D341Med (cell line): ENCODE measurements at regions not wholly inside any gene's neighbourhood (a gene's known extent, or its start where the extent isn't known, plus 50 kb on each side); places are given as distances from the start of the nearest gene placed in this dataset.
"Not testable (repeated sequence)": the region's sequence is repeated elsewhere in the genome, so short reads cannot be mapped to it uniquely, and the experiment has no call there.

Experiments
- DNase-seq: peaks from one replicate; pipeline ENCODE4 v3.0.0; 2012; ENCODE audit warnings: low spot score

DNA sequence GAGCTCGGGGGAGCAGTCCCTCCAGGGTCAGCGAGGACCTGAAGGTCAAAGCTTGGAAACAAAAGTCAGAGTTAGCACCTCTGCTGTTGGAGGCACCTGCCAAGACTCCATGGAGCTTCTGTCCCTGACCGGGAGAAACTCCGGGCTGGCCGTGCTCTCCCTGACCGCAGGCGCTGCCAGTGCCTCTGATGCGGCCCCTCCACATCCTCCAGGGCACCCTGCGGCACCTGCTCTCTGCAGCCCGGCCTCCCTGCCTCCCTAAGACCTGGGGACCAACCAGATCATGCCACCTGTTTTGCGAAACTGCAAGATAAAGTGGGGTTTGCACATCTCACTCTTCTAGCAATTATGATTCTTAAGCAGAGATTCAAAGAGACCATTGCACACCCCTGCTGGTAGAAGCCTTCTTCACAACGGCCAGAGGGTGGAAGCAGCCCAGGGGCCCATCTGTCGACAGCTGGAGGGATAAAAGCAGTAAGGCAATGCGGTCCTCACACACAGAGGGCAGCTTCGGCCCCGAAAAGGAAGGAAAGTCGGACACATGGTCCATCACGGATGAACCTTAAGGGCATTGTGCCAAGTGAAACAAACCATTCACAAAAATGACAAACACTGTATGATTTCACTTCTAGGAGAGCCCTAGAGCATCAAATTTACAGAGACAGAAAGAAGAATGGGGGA, 477.1 kb downstream of the BRD1 start:
- no peak for DNase-seq

DNA sequence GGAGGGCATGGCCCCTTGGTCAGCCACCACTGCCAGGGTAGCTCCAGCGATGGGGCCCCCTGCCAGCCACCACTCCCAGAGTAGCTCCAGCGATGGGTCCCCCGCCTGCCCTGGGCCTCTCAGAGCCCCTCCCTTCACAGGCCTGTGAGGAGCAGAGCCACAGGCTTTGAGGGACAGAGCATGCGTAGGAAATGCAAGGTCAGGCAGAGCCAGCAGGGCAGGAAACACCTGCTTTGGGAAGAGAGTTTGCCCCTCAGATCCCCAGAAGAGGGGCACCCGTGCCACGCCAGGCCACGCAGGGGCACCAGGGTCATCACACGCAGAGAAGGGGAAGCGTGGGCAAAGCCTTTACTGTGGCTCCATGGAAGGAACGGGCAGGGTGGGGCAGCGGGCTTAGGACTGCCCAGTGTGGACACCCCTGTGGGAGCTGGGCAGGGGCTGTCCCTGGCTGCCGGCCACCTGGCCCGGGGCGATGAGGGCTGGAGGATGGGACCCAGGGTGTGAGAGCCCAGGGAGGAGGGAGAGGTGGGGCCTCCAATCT, 477.8 kb downstream of the BRD1 start:
- no peak for DNase-seq

DNA sequence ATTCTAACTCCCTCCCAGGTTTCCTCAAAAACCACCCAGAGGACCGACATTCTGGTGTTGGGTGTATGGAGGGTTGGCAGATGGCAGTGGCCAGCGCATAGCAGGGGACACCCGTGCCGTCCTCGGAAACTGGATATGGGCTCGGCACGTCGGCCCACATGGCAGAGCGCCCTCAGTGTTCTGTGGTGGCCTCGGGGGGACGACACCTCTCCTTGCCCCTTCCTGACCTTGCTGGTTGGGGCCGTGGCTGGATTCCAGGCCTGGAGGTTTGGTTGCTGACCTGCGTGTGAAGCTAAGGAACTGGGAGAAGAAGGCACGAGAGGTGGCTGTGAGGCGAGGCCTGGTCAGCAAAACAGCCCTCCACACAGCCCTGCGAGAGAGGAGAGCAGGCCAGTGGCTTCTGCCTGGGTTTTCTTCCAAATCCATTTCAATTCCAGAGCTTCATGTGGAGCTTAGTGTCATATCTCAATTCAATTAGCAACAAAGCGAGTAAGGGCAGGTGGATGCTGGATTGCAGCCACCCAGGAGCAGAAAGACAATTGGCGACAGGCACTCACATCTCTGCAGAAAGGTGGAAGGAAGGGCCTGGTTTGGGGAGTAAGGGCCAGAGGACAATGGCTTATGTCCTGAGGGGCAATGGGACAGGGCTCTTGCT, 478.4 kb downstream of the BRD1 start:
- DNase-seq = no peak

DNA sequence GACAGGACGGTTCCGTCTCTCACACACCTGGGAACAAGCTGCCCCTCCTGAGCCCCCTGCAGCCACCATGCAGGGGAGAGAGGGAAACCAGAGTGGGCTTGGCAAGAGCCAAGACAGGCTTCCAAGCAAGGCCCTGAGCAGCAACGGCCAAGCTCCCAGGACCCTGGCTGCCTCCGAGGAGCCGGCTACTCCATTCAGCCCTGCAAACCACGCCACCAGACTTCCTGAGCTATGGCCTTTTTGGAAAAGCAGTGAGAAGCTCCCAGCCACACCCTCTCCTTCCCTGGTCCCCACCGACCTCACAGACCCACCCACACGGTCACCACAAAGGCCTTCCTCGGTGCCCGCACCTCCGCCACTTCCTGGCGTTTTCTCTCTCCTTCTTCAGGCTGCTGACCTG, 479.0 kb downstream of the BRD1 start:
- no peak for DNase-seq

DNA sequence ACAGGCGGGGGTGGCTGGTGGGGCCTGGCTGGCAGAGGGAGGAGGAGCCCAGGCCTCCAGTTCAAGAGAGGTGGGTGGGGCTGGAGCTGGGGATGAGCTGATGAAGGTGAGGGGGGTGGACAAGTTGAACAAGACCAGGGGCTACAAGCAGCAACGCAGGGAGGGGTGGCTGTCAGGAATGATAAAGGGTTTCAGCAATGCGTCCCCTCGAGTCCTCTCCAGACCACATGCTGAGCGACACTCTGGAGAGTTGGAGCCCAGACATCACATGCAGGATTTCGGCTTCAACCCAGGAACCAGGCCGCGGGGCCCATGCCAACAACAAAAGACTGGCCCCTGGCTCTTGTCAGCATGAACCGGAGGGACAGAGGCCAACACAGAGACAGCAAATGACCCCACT, 480.3 kb downstream of the BRD1 start:
- no peak for DNase-seq

DNA sequence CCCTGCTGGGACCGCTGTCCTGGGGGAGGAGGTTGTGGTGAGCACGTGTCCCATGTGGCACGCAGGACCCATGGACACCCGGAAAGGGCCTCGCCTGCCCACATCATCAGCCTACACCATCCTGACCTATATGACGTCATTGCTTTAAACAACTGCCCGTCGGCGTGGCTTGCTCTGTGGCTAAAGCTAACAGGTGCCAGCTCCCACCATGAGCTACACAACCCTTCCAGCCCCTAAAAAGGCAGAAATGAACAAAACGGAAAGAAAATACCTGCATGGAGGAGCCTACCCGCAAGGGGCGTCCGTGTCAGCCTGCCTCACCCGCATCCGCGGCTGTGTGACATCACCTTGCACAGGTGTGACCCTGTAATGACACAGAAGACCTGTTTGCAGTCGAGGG, 481.8 kb downstream of the BRD1 start:
- peak; percentile 9 for DNase-seq

DNA sequence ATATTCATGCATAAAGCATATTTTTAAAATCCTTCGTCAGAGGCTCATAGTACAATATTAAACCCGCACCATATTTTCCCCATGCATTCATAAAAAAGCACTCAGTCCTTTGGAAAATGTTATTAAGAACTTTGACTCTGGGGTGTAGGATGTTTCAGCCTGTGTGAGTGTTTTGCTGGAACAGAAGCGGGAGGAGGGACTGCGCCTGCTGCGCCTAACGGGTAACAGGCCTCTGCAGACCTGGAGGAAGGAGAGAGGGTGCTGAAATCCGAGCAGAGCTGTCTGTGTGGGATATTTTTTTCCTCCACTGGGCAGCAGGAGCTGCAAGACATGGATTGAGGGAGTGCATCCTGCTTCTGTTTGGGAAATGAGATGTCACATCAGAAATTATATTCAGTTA, 483.0 kb downstream of the BRD1 start:
- no peak for DNase-seq

DNA sequence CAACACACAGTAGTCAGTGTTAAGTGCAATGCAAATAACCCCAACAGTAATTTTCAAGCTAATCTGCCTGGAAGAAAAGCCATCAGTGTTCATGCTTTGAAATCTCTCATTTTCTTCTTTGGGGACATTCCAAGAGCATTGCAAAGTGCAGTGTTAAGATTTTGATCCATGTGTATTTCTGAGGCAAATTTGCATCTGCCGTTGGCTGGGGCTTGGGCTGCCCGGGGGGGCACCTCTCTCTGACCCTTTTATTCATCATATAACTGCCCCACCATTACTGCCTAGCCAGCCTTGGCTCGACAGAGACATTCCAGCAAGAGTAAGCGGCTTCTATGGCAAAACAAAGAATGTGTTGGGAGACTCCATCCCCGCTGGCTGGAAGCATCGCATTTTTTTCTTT, 483.5 kb downstream of the BRD1 start:
- no peak for DNase-seq

DNA sequence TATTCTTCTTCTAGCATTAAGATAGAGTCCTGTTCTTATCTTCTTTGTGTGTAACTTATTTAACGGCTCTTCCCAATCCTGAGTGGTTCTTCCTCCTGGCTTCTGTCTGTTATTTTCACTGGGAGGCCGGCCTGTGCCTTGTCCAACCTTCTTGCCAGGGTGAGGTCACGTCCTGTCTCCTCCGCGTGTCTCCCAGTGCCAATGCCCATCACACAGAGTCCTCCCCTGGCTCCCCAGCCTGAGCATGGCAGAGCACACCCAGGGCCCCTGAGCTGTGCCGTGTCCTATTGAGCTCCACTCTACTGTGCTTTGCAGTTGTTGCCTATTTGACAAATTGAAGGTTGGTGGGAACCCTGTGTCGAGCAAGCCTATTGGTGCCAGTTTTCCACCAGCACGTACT, 487.3 kb downstream of the BRD1 start:
- no peak for DNase-seq

DNA sequence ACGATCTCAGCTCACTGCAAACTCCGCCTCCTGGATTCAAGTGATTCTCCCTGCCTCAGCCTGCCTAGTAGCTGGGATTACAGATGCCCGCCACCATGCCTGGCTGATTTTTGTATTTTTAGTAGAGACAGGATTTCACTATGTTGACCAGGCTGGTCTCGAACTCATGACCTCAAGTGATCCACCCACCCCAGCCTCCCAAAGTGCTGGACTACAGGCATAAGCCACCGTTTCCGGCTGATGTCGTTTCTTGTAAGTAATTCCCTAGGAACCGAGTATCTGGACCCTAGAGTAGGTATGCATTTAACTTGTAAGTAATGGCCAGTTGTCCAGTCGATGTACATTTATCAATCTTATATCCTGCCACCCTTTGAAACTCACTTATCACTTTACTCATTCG, 491.2 kb downstream of the BRD1 start:
- DNase-seq = not testable (repeated sequence)

DNA sequence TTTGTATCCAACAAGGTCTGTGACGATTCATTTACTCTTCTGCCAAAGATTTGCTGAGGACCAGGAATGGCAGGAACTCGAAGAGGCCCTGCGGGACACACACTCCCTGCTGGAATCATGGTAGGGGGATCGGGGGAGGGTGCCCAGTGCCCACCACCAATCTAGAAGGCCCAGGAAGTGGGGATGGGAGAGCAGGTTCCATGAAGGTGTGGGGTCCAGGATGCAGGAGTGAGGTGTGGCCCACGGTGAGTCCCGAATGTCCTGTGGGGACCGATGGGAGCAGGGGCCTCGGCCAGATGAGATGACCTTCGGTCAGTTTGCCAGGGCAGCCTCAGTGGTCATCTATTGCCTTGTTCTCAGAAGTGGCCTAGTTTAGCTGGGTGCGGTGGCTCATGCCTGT, 492.7 kb downstream of the BRD1 start:
- DNase-seq = no peak

DNA sequence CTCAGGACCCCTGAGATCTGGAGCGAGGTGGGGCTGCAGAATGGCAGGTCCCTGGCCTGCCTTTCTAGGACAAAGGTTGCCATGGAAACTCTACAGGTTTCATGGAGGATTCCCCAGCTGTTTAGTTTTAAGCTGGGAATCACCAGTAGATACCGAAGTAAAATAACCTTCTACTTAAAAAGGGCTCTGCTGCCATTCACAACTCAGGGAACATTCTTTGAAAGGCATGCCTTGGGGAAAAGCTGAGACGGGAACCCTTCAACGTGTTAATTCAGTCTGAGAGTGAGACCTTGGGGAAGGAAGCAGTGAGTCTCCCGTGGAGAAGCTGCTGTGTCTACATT, 493.3 kb downstream of the BRD1 start:
- DNase-seq = no peak

DNA sequence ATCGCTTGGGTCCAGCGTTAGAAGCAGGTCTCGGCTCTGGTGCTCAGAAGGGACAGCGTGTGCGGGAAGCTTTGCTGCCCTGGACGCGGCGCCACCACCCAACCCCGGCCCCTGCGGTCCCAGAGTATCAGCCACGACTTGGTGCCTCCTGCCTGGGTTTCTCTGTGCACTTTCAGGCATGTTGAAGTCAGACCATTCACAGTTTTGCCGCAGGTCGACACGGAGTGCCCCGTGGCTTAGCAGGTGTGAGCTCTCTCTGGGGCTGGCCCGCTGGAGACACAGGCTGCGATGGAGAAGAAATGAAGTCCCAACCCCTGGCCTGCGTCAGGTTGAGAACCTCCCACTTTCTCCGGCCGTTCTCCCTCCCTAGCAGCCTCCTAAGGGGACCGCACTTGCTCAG, 494.5 kb downstream of the BRD1 start:
- DNase-seq = no peak

DNA sequence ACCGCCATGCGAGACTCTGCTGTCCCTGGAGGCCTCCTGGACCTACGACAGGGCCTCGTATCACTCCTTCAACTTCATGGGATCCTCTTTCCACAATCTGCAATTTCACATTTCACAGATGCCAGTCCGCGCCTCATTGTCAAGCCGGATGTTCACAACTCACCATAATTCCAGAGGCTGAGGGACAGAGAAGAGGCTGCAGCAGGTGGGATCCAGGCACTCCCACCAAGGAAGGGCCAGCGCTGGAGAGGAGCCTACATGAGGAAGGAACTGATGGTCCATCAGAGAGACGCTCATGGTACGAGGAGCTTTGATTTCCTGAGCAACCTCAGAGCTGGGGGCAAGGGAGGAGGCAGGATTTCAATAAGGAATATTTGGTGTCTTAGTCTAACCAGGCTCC, 495.0 kb downstream of the BRD1 start:
- DNase-seq = no peak

DNA sequence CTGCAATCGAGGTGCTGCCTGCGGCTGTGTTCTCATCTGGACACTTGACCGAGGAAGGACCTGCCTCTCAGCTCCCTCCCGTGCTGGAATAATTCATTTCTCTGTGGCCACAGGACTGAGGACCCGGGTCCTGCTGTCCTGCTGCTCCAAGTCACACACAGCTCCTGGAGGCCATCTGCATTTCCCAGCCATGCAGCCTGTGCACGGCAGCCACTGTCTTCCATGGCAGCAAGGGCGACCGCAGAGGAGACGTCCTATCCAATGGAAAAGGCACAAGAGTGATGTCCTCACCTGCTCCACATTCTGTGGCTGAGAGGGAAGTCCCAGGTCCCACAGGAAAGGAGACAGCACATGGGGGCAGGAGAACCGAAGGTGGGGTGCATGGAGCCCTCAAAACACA, 495.8 kb downstream of the BRD1 start:
- no peak for DNase-seq

DNA sequence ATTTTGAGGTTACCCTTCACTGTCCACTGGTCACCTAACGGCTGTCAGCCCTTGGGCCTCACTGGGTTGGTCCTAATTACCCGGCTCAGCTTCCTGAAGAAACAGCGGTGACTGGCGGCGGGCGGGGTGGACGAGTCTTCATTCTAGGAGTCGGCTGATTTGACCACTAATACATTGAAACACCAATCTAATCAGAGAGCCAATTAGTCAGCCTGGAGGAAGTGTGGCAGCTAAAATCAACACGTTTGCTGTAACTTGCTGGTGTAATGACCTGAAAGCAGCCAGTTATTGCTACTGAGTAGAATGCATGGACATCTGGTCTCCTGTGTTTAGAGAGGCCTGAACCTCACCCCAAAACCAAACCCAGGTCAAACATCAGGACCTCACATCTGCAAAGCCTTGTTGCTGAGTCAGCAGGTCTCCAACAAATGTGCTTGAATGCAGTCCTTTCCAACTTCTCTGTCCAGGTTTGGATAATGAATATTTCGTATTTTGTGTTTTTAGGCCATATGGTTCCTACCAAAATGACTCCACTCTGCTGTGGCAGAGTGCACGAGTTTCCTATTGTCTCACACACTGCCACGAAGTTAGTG, 496.4 kb downstream of the BRD1 start:
- no peak for DNase-seq

DNA sequence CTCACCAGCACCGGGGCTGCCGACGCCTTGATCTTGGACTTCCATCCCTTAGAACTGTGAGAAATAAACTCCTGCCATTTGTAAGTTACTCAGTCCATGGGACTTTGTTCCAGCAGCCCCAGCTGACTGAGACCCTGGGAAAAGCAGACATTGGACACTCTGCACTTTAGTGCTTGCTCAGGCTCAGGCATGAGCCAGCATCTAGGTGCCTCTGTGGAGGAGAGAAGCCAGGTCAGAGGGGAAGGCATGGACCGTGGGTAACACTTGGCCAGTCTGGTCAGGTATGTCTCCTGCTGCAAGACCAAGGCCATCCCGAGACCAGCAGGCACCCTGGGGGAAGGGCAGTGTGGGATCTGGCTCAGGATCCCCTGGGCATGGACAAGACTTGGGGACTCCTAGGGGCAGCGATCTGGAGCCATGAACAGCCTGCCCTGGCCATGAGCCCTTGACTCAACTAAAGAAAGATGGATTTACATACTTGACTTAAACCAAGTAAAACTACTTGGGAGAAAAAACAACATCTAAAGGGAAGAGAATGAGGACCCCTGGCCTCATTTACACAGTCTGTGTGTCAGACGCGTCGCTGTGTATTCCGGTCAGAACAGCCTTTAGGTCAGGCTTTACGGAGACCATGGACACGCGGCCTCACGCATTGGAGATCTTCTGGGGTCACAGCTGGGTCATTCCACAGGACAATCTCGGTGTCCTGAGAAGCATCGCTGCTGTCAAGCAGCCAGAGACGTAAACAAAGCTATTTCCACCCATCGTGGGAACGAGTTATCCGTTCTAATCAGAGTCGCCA, 497.1 kb downstream of the BRD1 start:
- DNase-seq = no peak

DNA sequence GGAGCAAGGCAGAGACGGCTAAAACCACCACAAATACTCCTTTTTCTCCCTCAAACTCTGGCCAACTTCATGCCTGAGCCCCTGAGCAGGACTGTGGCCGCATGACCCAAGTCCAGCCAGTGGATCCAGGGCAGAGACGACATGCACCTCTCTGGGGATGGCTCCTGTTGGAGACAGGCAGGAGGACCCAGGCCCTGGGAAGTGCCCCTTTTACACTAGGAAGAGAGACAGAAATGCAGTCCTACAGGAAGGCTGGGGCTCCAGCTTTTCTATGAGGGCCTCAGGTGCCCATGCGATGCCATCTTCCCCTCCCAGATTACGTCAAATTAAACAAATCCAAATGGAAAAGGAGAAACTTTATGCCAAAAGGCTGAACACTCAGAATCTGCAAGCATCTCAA, 498.0 kb downstream of the BRD1 start:
- DNase-seq = no peak

DNA sequence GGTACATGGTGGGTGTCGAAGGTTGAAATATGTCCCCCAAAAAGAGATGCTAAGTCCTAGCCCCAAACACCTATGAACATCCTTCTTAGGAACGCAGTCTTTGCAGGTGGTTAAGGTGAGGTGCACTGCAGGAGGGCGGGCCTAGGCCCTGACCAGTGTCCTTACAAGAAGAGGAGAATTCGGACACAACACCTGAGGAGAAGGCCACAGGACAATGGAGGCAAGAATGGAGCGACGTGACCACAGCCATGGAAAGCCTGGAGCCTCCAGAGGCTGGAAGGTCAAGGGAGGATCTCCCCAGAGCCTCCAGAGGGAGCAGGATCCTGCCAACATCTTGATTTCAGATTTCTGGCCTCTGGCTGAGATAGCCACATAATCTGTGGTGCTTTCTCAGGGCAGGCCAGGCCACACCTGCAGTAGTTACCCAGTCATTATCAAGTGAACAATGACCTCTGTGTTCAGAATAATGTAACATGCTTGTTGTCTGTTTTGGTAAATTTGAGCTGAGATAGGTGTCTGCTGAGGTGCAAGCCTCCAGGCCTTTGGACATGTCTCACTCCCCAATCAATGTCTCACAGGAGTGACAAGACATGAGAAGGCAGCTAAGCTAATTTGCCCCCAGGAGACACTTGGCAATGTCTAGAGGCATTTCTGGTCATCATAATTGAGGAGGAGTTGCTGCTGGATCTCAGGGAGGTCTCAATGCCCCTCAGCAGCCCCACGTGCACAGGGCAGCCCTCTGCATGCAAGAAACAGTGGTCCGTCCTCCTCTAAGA, 498.9 kb downstream of the BRD1 start:
- no peak for DNase-seq

DNA sequence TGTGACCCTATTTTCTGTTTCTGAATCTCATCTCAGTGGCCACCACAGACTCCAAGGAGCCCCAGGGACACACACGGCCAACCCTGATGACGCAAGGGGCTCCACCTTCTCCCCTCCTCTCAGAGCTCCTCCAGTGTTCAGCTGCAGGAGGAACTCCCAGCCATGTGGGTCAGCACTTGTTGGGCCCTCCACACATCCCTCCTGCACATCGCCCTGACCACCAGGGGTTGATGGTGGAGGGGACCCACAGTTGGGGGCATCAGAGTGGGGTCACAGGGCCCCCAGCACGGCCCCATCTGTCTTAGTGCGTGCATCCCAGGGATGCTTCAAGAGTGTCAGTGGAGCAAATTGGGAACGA, 499.6 kb downstream of the BRD1 start:
- no peak for DNase-seq

DNA sequence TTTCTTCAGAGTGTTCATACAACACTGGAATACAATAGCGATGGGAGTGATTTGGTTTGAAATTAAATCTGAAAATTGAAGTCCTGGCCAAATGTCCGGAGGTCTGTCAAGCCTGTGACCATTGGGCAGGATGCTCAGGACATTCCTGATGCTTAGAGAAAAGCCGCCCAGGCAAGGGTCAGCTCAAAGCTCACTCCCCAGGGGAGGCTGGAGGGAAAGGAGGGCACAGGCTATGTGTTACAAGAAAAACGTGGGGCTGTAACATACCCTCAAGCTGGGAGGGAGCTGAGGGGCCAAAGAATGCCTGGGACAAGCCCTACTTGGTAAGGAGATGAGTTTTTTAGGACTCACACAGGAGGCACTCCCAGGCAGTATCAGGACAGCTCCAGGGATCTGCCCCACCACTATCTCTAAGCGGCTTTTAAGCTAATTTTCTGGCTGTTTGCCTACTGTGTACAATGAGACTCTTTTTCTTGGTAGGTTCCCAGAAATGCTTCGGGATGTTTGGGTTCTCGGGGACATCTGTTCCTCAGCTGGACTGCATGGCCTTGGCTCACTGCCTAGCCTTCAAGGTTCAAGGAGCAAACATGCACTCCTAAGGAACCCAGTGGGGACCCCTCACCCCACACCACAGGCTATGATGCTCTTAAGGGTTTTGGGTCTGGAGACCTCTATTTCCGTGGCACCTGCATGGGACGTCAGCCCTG, 500.1 kb downstream of the BRD1 start:
- DNase-seq = no peak

DNA sequence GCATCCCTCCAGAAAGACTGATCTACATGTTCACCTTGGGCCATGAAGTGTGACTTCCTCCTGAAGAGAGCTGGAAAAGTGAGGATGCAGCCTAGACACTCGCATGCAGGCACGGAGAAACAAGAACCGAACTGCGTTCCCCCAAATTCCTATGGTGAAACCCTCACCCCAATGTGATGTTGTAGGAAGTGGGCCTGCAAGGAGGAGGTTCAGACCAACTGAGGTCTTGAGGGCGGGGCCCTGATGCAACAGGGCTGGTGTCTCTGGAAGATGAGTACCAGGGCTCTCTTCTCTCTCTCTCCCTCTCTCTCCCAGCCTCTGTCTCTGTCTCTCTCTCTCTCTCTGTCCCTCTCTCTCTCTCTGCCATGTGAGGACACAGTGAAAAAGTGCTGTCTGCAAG, 501.1 kb downstream of the BRD1 start:
- DNase-seq = no peak
